HEK293 (cell line): ENCODE measurements at regions not wholly inside any gene's neighbourhood (a gene's known extent, or its start where the extent isn't known, plus 50 kb on each side); places are given as distances from the start of the nearest gene placed in this dataset.

ENCODE experiments used
- GLIS1 ChIP-seq: fragments of 450-650 bp; formaldehyde crosslinking; IDR thresholded peaks from 2 replicates; pipeline ENCODE4 v1.5.1; 2016; ENCODE audit warnings: missing biosample characterization, missing genetic modification characterization
- IKZF3 ChIP-seq: fragments of 450-650 bp; IDR thresholded peaks from 2 replicates; pipeline ENCODE4 v1.5.0; 2018; ENCODE audit warnings: missing biosample characterization, mild to moderate bottlenecking, missing genetic modification characterization, moderate library complexity
- KLF1 ChIP-seq: fragments of 450-650 bp; formaldehyde crosslinking; IDR thresholded peaks from 2 replicates; pipeline ENCODE4 v1.5.1; 2016; ENCODE audit warnings: missing biosample characterization, missing genetic modification characterization
- KLF10 ChIP-seq: fragments of 450-650 bp; IDR thresholded peaks from 2 replicates; pipeline ENCODE4 v1.5.1; 2018; ENCODE audit warnings: missing biosample characterization, mild to moderate bottlenecking, missing genetic modification characterization
- OSR2 ChIP-seq: fragments of 450-650 bp; formaldehyde crosslinking; IDR thresholded peaks from 2 replicates; pipeline ENCODE4 v1.5.1; 2016; ENCODE audit warnings: missing biosample characterization, missing genetic modification characterization
- REPIN1 ChIP-seq: fragments of 450-650 bp; formaldehyde crosslinking; IDR thresholded peaks from 2 replicates; pipeline ENCODE4 v1.5.1; 2017; ENCODE audit warnings: missing biosample characterization, missing genetic modification characterization, low read depth
- SETDB1 ChIP-seq: IDR thresholded peaks from one replicate; pipeline ENCODE4 v1.6.1; 2017; ENCODE audit warnings: mild to moderate bottlenecking, low read length, moderate library complexity, mixed read lengths; ENCODE audit not compliant: insufficient read length
- SP2 ChIP-seq: fragments of 450-650 bp; formaldehyde crosslinking; IDR thresholded peaks from 2 replicates; pipeline ENCODE4 v1.5.1; 2016; ENCODE audit warnings: missing biosample characterization, missing genetic modification characterization
- TCF7L2 ChIP-seq: IDR thresholded peaks from 2 replicates; pipeline ENCODE4 v1.6.1; 2011; ENCODE audit warnings: low read depth, mild to moderate bottlenecking, inconsistent platforms, low read length, moderate library complexity, borderline replicate concordance
- TRIM28 ChIP-seq: IDR thresholded peaks from 2 replicates; pipeline ENCODE4 v1.6.1; 2011; ENCODE audit warnings: low read length, control low read depth, borderline replicate concordance
- ZBTB17 ChIP-seq: fragments of 450-650 bp; formaldehyde crosslinking; IDR thresholded peaks from 2 replicates; pipeline ENCODE4 v1.5.1; 2016; ENCODE audit warnings: missing biosample characterization, missing genetic modification characterization
- ZBTB48 ChIP-seq: fragments of 450-650 bp; formaldehyde crosslinking; IDR thresholded peaks from 2 replicates; pipeline ENCODE4 v1.5.1; 2016; ENCODE audit warnings: missing biosample characterization, missing genetic modification characterization
- ZBTB7A ChIP-seq: fragments of 450-650 bp; formaldehyde crosslinking; IDR thresholded peaks from 2 replicates; pipeline ENCODE4 v1.5.1; 2016; ENCODE audit warnings: low read depth, missing biosample characterization, missing genetic modification characterization
- ZBTB8A ChIP-seq: fragments of 450-650 bp; formaldehyde crosslinking; IDR thresholded peaks from 2 replicates; pipeline ENCODE4 v1.5.1; 2016; ENCODE audit warnings: missing biosample characterization, missing genetic modification characterization
- ZFP3 ChIP-seq: fragments of 450-650 bp; formaldehyde crosslinking; IDR thresholded peaks from 2 replicates; pipeline ENCODE4 v1.5.1; 2016; ENCODE audit warnings: low read depth, missing biosample characterization, missing genetic modification characterization
- ZFP41 ChIP-seq: fragments of 450-650 bp; formaldehyde crosslinking; IDR thresholded peaks from 2 replicates; pipeline ENCODE4 v1.5.1; 2016; ENCODE audit warnings: missing biosample characterization, missing genetic modification characterization, borderline replicate concordance
- ZNF10 ChIP-seq: fragments of 450-650 bp; formaldehyde crosslinking; IDR thresholded peaks from 2 replicates; pipeline ENCODE4 v1.5.1; 2017; ENCODE audit warnings: missing biosample characterization, missing genetic modification characterization
- ZNF132 ChIP-seq: fragments of 450-650 bp; formaldehyde crosslinking; IDR thresholded peaks from 2 replicates; pipeline ENCODE4 v1.5.1; 2017; ENCODE audit warnings: missing biosample characterization, missing genetic modification characterization, borderline replicate concordance
- ZNF133 ChIP-seq: fragments of 450-650 bp; formaldehyde crosslinking; IDR thresholded peaks from 2 replicates; pipeline ENCODE4 v1.5.1; 2016; ENCODE audit warnings: missing biosample characterization, missing genetic modification characterization
- ZNF169 ChIP-seq: fragments of 450-650 bp; formaldehyde crosslinking; IDR thresholded peaks from 2 replicates; pipeline ENCODE4 v1.5.1; 2016; ENCODE audit warnings: missing biosample characterization, missing genetic modification characterization
- ZNF2 ChIP-seq: fragments of 450-650 bp; formaldehyde crosslinking; IDR thresholded peaks from 2 replicates; pipeline ENCODE4 v1.5.1; 2016; ENCODE audit warnings: missing biosample characterization, missing genetic modification characterization
- ZNF214 ChIP-seq: fragments of 450-650 bp; formaldehyde crosslinking; IDR thresholded peaks from 2 replicates; pipeline ENCODE4 v1.5.1; 2017; ENCODE audit warnings: missing biosample characterization, mild to moderate bottlenecking, missing genetic modification characterization, borderline replicate concordance
- ZNF221 ChIP-seq: fragments of 450-650 bp; formaldehyde crosslinking; IDR thresholded peaks from 2 replicates; pipeline ENCODE4 v1.5.1; 2017; ENCODE audit warnings: missing biosample characterization, missing genetic modification characterization, borderline replicate concordance
- ZNF311 ChIP-seq: fragments of 450-650 bp; formaldehyde crosslinking; IDR thresholded peaks from 2 replicates; pipeline ENCODE4 v1.5.1; 2017; ENCODE audit warnings: missing biosample characterization, missing genetic modification characterization, borderline replicate concordance
- ZNF548 ChIP-seq: fragments of 450-650 bp; formaldehyde crosslinking; IDR thresholded peaks from 2 replicates; pipeline ENCODE4 v1.5.1; 2016; ENCODE audit warnings: missing biosample characterization, missing genetic modification characterization
- ZNF654 ChIP-seq: fragments of 450-650 bp; formaldehyde crosslinking; IDR thresholded peaks from 2 replicates; pipeline ENCODE4 v1.5.1; 2016; ENCODE audit warnings: low read depth, missing biosample characterization, missing genetic modification characterization
- ZNF776 ChIP-seq: fragments of 450-650 bp; formaldehyde crosslinking; IDR thresholded peaks from 2 replicates; pipeline ENCODE4 v1.5.0; 2017; ENCODE audit warnings: missing biosample characterization, missing genetic modification characterization, borderline replicate concordance
- ZNF785 ChIP-seq: fragments of 450-650 bp; formaldehyde crosslinking; IDR thresholded peaks from 2 replicates; pipeline ENCODE4 v1.5.1; 2016; ENCODE audit warnings: missing biosample characterization, missing genetic modification characterization
- TF ChIP-seq, protein P1 (sequence below): fragments of 450-650 bp; formaldehyde crosslinking; IDR thresholded peaks from 2 replicates; pipeline ENCODE4 v1.5.1; 2016; ENCODE audit warnings: missing biosample characterization, missing genetic modification characterization
- TF ChIP-seq, protein P2 (sequence below): fragments of 450-650 bp; IDR thresholded peaks from 2 replicates; pipeline ENCODE4 v1.5.1; 2018; ENCODE audit warnings: missing biosample characterization, missing genetic modification characterization
- TF ChIP-seq, protein P3 (sequence below): sonication (generic); formaldehyde crosslinking; IDR thresholded peaks from 2 replicates; pipeline ENCODE4 v1.8.1; 2022; ENCODE audit warnings: mild to moderate bottlenecking, moderate library complexity, missing genetic modification reagents
- TF ChIP-seq, protein P4 (sequence below): fragments of 450-650 bp; formaldehyde crosslinking; IDR thresholded peaks from 2 replicates; pipeline ENCODE4 v1.5.1; 2016; ENCODE audit warnings: missing biosample characterization, missing genetic modification characterization, borderline replicate concordance
- TF ChIP-seq, protein P5 (sequence below): fragments of 450-650 bp; IDR thresholded peaks from 2 replicates; pipeline ENCODE4 v1.5.1; 2018; ENCODE audit warnings: missing biosample characterization, mild to moderate bottlenecking, missing genetic modification characterization

DNA sequence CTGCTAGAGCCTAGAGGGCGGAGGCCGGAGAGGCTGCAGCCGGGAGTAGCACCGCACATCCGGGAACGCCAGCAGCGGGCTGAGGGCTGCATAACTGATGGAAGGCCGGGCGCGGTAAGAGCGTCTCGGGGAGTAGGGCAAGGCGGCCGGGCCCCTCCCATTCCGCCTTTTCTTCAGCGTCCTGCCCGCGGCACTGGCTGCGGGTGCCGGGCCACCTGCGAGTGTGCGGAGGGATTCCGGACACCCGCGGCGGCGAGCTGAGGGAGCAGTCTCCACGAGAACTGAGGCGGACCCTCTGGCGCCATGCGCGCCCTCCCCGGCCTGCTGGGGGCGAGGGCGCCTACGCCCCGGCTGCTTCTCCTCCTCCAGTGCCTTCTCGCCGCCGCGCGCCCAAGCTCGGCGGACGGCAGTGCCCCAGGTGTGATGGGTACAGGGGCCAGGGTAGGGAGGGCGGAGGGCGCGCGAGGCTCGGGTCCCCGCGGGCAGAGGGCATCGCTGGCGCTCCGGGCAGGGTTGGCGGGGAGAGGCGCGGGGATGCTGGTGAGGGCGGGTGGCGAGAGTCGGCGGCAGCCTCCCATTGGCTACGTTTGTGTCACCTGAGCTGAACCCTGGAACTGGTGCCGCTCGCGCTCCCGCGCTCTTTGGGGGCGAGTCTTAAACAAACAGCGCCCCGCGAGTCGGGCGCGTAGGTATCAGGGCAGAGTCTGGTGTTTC, 334.4 kb downstream of the SRGAP2C start (continued):
- no peak for TF ChIP-seq OSR2 (tag by site-specific recombination)
- no peak for TF ChIP-seq ZNF214
- TF ChIP-seq, protein P1, sequence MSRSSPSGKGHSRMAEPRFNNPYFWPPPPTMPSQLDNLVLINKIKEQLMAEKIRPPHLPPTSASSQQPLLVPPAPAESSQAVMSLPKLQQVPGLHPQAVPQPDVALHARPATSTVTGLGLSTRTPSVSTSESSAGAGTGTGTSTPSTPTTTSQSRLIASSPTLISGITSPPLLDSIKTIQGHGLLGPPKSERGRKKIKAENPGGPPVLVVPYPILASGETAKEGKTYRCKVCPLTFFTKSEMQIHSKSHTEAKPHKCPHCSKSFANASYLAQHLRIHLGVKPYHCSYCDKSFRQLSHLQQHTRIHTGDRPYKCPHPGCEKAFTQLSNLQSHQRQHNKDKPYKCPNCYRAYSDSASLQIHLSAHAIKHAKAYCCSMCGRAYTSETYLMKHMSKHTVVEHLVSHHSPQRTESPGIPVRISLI (tag by site-specific recombination): no peak
- no peak for TF ChIP-seq TRIM28
- no peak for TF ChIP-seq ZNF776 (tag by site-specific recombination)
- no peak for TF ChIP-seq ZNF221 (tag by site-specific recombination)
- no peak for TF ChIP-seq ZBTB7A (tag by site-specific recombination)
- TF ChIP-seq ZNF169 (tag by site-specific recombination): no peak
- no peak for TF ChIP-seq ZNF785 (tag by site-specific recombination)
- peak; percentile 89 for TF ChIP-seq ZBTB17 (tag by site-specific recombination)
- TF ChIP-seq ZNF133 (tag by site-specific recombination): no peak
- TF ChIP-seq ZNF10: no peak
- TF ChIP-seq TCF7L2: no peak
- TF ChIP-seq GLIS1 (tag by site-specific recombination): peak; percentile 32; the same call in 1 of the 2 replicates
- TF ChIP-seq ZNF2: no peak
- TF ChIP-seq ZFP41 (tag by site-specific recombination): no peak
- no peak for TF ChIP-seq KLF10 (tag by site-specific recombination)
- peak; percentile 90 for TF ChIP-seq ZBTB8A (tag by site-specific recombination)
- TF ChIP-seq, protein P2, sequence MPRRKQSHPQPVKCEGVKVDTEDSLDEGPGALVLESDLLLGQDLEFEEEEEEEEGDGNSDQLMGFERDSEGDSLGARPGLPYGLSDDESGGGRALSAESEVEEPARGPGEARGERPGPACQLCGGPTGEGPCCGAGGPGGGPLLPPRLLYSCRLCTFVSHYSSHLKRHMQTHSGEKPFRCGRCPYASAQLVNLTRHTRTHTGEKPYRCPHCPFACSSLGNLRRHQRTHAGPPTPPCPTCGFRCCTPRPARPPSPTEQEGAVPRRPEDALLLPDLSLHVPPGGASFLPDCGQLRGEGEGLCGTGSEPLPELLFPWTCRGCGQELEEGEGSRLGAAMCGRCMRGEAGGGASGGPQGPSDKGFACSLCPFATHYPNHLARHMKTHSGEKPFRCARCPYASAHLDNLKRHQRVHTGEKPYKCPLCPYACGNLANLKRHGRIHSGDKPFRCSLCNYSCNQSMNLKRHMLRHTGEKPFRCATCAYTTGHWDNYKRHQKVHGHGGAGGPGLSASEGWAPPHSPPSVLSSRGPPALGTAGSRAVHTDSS (tag by site-specific recombination): no peak
- no peak for TF ChIP-seq ZFP3 (tag by site-specific recombination)
- peak; percentile 72 for TF ChIP-seq ZBTB48 (tag by site-specific recombination)
- peak; percentile 36 for TF ChIP-seq KLF1 (tag by site-specific recombination)
- TF ChIP-seq ZNF311 (tag by site-specific recombination): no peak
- TF ChIP-seq IKZF3 (tag by site-specific recombination): no peak
- TF ChIP-seq, protein P3, sequence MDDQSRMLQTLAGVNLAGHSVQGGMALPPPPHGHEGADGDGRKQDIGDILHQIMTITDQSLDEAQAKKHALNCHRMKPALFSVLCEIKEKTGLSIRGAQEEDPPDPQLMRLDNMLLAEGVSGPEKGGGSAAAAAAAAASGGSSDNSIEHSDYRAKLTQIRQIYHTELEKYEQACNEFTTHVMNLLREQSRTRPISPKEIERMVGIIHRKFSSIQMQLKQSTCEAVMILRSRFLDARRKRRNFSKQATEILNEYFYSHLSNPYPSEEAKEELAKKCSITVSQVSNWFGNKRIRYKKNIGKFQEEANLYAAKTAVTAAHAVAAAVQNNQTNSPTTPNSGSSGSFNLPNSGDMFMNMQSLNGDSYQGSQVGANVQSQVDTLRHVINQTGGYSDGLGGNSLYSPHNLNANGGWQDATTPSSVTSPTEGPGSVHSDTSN (CRISPR knock-in tag): peak; percentile 80
- TF ChIP-seq ZNF548: no peak
- TF ChIP-seq REPIN1 (tag by site-specific recombination): no peak
- no peak for TF ChIP-seq ZNF654 (tag by site-specific recombination)
- no peak for TF ChIP-seq ZNF132 (tag by site-specific recombination)
- TF ChIP-seq, protein P4, sequence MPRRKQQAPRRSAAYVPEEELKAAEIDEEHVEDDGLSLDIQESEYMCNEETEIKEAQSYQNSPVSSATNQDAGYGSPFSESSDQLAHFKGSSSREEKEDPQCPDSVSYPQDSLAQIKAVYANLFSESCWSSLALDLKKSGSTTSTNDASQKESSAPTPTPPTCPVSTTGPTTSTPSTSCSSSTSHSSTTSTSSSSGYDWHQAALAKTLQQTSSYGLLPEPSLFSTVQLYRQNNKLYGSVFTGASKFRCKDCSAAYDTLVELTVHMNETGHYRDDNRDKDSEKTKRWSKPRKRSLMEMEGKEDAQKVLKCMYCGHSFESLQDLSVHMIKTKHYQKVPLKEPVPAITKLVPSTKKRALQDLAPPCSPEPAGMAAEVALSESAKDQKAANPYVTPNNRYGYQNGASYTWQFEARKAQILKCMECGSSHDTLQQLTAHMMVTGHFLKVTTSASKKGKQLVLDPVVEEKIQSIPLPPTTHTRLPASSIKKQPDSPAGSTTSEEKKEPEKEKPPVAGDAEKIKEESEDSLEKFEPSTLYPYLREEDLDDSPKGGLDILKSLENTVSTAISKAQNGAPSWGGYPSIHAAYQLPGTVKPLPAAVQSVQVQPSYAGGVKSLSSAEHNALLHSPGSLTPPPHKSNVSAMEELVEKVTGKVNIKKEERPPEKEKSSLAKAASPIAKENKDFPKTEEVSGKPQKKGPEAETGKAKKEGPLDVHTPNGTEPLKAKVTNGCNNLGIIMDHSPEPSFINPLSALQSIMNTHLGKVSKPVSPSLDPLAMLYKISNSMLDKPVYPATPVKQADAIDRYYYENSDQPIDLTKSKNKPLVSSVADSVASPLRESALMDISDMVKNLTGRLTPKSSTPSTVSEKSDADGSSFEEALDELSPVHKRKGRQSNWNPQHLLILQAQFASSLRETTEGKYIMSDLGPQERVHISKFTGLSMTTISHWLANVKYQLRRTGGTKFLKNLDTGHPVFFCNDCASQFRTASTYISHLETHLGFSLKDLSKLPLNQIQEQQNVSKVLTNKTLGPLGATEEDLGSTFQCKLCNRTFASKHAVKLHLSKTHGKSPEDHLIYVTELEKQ (tag by site-specific recombination): 0 out of 2 replicates have a peak, but pooled peaks have one; percentile 4
- TF ChIP-seq, protein P5, sequence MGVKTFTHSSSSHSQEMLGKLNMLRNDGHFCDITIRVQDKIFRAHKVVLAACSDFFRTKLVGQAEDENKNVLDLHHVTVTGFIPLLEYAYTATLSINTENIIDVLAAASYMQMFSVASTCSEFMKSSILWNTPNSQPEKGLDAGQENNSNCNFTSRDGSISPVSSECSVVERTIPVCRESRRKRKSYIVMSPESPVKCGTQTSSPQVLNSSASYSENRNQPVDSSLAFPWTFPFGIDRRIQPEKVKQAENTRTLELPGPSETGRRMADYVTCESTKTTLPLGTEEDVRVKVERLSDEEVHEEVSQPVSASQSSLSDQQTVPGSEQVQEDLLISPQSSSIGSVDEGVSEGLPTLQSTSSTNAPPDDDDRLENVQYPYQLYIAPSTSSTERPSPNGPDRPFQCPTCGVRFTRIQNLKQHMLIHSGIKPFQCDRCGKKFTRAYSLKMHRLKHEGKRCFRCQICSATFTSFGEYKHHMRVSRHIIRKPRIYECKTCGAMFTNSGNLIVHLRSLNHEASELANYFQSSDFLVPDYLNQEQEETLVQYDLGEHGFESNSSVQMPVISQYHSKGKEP: no peak
- peak; percentile 58 for TF ChIP-seq SP2 (tag by site-specific recombination)
- TF ChIP-seq SETDB1: peak; percentile 6
